Mesothelial cell of epicardium (in vitro differentiated cells): ENCODE measurements at regions not wholly inside any gene's neighbourhood (a gene's known extent, or its start where the extent isn't known, plus 50 kb on each side); places are given as distances from the start of the nearest gene placed in this dataset.

ENCODE experiments used
- DNase-seq, 2 experiments: peaks; one replicate each; pipeline ENCODE4 v3.0.0; 2021; ENCODE audit warnings: low spot score in 2 of 2; ENCODE audit not compliant: unreplicated experiment in 2 of 2
- H3K27ac Mint-ChIP-seq: 2 replicates; pipeline ENCODE4 v1.8.0; 2021; ENCODE audit warnings: mixed read lengths
- H3K27me3 Mint-ChIP-seq: 2 replicates; pipeline ENCODE4 v1.8.0; 2021; ENCODE audit warnings: low read depth, mixed read lengths
- H3K36me3 Mint-ChIP-seq: 2 replicates; pipeline ENCODE4 v1.8.0; 2021; ENCODE audit warnings: mixed read lengths
- H3K4me1 Mint-ChIP-seq: 2 replicates; pipeline ENCODE4 v1.8.0; 2021; ENCODE audit warnings: mixed read lengths
- H3K4me3 Mint-ChIP-seq: 2 replicates; pipeline ENCODE4 v1.8.0; 2021; ENCODE audit warnings: mild to moderate bottlenecking, moderate library complexity, mixed read lengths
- H3K9me3 Mint-ChIP-seq: 2 replicates; pipeline ENCODE4 v1.8.0; 2021; ENCODE audit warnings: mixed read lengths
- CTCF ChIP-seq: fragments of 200-600 bp; sonication (generic); IDR thresholded peaks from one replicate; pipeline ENCODE4 v1.5.0; 2021; ENCODE audit warnings: antibody characterized with exemption; ENCODE audit not compliant: unreplicated experiment

GRCh38 chr13:90995001-90995400, 352.5 kb upstream of the MIR17HG start:
- no peak for DNase-seq
- H3K36me3 Mint-ChIP-seq = no peaks in the 10 kb centered on the region
- H3K4me3 Mint-ChIP-seq = no peak overlapping the region
- H3K4me1 Mint-ChIP-seq = peaks cover 13% of the 10 kb centered on the region
- peaks cover 4% of the 10 kb centered on the region for H3K27me3 Mint-ChIP-seq
- no peaks in the 10 kb centered on the region for H3K9me3 Mint-ChIP-seq
- no peak overlapping the region for H3K27ac Mint-ChIP-seq
- TF ChIP-seq CTCF = no peak

GRCh38 chr13:90995614-90996013, 351.9 kb upstream of the MIR17HG start:
- Mint-ChIP-seq H3K4me1 (peaks cover 13% of the 10 kb centered on the region), H3K9me3 (no peaks in the 10 kb centered on the region), H3K27me3 (peaks cover 4% of the 10 kb centered on the region), H3K27ac (no peak overlapping the region), H3K4me3 (no peak overlapping the region), H3K36me3 (no peaks in the 10 kb centered on the region)
- no peak for TF ChIP-seq CTCF
- DNase-seq = no peak

GRCh38 chr13:90997951-90998350, 349.5 kb upstream of the MIR17HG start:
- no peak for TF ChIP-seq CTCF
- H3K36me3 Mint-ChIP-seq = no peaks in the 10 kb centered on the region
- H3K4me3 Mint-ChIP-seq = no peak overlapping the region

GRCh38 chr13:90999401-90999800, 348.1 kb upstream of the MIR17HG start:
- no peak for DNase-seq
- no peaks in the 10 kb centered on the region for H3K36me3 Mint-ChIP-seq
- no peak overlapping the region for H3K27ac Mint-ChIP-seq
- H3K27me3 Mint-ChIP-seq = no peaks in the 10 kb centered on the region
- H3K9me3 Mint-ChIP-seq = no peaks in the 10 kb centered on the region
- TF ChIP-seq CTCF = no peak
- H3K4me3 Mint-ChIP-seq = no peak overlapping the region
- peaks cover 13% of the 10 kb centered on the region for H3K4me1 Mint-ChIP-seq

More at GRCh38 chr13:90997951-90998350, 349.5 kb upstream of the MIR17HG start:
- no peak overlapping the region for H3K27ac Mint-ChIP-seq
- peaks cover 13% of the 10 kb centered on the region for H3K4me1 Mint-ChIP-seq
- H3K9me3 Mint-ChIP-seq = no peaks in the 10 kb centered on the region
- no peak for DNase-seq
- H3K27me3 Mint-ChIP-seq = peaks cover 2% of the 10 kb centered on the region

- no peak overlapping the region for H3K27ac Mint-ChIP-seq
- H3K4me1 Mint-ChIP-seq = peaks cover 6% of the 10 kb centered on the region
- H3K27me3 Mint-ChIP-seq = no peaks in the 10 kb centered on the region
- no peaks in the 10 kb centered on the region for H3K9me3 Mint-ChIP-seq
- no peaks in the 10 kb centered on the region for H3K36me3 Mint-ChIP-seq
- no peak for TF ChIP-seq CTCF
- DNase-seq = no peak
- H3K4me3 Mint-ChIP-seq = no peak overlapping the region
These were observed 346.1 kb upstream of the MIR17HG start for GRCh38 chr13:91001371-91001770.

- no peak for DNase-seq
- H3K36me3 Mint-ChIP-seq = no peaks in the 10 kb centered on the region
- no peaks in the 10 kb centered on the region for H3K9me3 Mint-ChIP-seq
- no peaks in the 10 kb centered on the region for H3K27me3 Mint-ChIP-seq
- no peak for TF ChIP-seq CTCF
- H3K27ac Mint-ChIP-seq = no peak overlapping the region
- H3K4me3 Mint-ChIP-seq = no peak overlapping the region
- H3K4me1 Mint-ChIP-seq = peaks cover 10% of the 10 kb centered on the region
These were observed 332.8 kb upstream of the MIR17HG start for GRCh38 chr13:91014696-91015095.
